ENCODE measurements at regions not wholly inside any gene's neighbourhood (a gene's known extent, or its start where the extent isn't known, plus 50 kb on each side); places are given as distances from the start of the nearest gene placed in this dataset.

GRCh38 chr6:90722648-90723047 lies 135.8 kb upstream of the MAP3K7 start:
- no peak for DNase-seq

- DNase-seq: no peak
Measured at GRCh38 chr6:90720404-90720803, 133.5 kb upstream of the MAP3K7 start.

DNA sequence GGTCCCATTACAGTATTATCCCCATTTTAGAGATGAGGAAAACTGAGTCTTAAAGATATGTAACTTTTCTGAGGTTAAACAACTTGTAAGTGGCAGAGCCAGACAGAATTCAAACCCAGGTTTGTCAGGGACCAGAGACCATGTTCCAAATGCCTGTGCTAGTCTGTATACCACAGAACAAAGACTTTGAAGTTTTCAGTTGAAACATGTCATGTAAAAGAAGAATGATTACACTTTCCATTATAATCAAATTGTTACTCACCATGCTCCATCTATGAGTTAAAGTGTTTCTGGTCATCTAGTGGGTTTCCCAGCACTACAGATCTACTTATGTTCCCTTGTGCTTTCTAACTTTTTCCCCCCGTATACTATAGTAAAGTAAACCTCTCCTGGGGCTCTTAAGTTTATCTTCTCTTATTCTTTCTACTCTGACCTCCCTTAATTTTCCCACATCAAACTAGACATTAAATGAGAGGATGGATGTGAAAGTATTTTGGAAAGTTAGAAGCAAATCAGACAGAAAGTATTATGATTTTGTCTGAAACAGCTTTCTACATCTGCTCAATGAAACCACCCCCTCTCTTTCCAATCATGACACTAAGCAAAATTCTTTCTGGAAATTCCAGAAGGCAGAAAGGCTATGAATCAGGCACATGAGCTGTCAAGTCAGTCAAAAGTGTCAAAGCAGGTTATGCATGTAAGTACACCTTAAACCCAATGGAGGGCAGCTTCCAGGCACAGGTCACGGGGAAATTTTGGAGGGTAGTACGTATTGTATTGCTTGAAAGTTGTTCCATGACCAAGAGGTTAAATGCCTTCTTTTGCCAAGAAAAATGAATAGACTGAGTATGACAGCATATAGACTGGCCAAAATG lies 132.7 kb upstream of the MAP3K7 start:
- DNase-seq: no peak

- DNase-seq: no peak
Measured at GRCh38 chr6:90716376-90716775, 129.5 kb upstream of the MAP3K7 start.

GRCh38 chr6:90715093-90715655 lies 128.3 kb upstream of the MAP3K7 start:
- DNase-seq: no peak

DNA sequence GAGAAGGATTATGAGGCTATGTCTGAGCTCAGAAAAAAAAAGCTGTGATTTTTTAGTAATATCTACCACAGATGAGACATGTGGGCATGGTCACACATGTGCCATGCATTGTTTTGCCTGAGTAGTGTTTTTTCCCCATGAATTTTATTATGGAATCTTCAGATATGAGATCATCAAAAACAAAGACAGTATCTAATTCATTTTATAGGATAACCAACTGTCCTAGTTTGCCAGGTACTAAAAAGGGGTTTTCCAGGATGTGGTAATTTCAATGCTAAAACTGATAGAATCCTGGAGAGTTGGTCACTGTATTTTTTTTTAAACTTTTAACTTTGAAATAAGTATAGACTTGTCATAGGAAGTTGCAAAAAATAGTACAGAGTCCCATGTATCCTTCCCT lies 127.4 kb upstream of the MAP3K7 start:
- DNase-seq: no peak

- no peak for DNase-seq
Measured at GRCh38 chr6:90712114-90712513, 125.2 kb upstream of the MAP3K7 start.

DNA sequence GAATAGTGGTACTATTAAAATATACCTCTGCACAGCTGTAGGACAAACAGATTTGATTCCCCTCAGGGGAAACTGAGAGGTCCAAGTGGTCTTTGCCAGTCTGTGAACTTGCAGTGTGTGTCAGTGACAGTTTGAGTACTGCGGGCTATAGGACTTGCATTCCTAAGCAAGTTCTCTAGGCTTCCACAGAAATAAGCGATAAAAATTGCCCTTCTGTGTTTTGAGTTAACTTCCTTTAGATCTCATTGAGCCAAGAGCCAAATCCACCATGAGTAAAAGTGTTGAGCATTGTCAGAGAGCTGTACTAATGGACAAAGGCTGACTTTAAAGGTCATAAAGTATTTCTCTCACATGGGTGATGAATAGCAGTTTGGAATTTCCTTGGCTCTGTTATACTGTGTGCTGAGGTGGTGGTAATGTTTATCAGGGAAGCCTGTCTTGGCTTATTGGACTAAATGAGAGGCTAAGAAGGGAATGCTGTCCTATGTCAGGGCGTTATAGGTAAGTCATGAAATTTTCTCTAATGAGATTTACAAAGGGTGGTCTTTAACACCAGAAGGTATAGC lies 122.6 kb upstream of the MAP3K7 start:
- DNase-seq: no peak

GRCh38 chr6:90708206-90708737 lies 121.4 kb upstream of the MAP3K7 start:
- no peak for DNase-seq

GRCh38 chr6:90707246-90707645 lies 120.4 kb upstream of the MAP3K7 start:
- DNase-seq: no peak

- no peak for DNase-seq
Measured at GRCh38 chr6:90703336-90703735, 116.5 kb upstream of the MAP3K7 start.

GRCh38 chr6:90701926-90702325 lies 115.1 kb upstream of the MAP3K7 start:
- DNase-seq: no peak

- peak; percentile 8 to 32 for DNase-seq
Measured at GRCh38 chr6:90701146-90701781, 114.4 kb upstream of the MAP3K7 start.

- DNase-seq: no peak
Measured at GRCh38 chr6:90695316-90695715, 108.4 kb upstream of the MAP3K7 start.

DNA sequence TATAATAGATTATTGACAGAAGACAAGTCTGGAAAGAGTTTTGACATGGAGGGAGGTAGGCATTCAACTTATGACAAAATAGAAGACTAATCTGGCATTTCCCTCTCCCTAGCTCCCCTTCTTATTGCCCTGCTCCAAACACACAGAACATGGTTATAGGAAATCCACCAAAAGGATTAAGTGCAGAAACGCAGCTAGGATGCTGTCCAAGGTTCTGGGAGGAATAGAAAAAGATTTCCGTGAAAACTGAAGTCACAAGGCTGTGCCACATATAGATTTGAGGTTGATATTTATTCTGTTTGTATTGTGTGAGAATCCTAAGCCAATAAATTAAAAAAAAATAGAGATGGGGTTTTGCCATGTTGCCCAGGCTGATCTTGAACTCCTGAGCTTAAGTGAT lies 107.9 kb upstream of the MAP3K7 start:
- no peak for DNase-seq

- DNase-seq: no peak
Measured at GRCh38 chr6:90691823-90692222, 105.0 kb upstream of the MAP3K7 start.

DNA sequence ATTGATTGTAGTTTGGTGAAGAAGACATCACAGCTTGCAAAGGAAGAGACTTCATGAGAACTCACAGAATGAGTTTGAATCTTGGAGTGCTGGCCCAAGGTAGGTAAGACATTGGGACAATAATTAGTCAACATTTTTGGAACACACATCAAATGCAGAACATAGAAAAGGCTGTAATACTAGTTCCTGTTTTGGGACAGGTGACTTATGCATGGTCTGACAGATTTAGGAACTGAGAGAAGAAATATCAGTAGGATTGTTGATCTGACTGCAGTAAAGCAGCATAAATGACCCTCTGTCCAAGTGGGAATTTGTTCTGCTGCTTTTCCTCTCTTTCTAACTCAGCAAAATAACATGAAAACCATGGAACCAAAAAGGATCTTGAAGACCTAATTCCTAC lies 102.3 kb upstream of the MAP3K7 start:
- DNase-seq: no peak

DNA sequence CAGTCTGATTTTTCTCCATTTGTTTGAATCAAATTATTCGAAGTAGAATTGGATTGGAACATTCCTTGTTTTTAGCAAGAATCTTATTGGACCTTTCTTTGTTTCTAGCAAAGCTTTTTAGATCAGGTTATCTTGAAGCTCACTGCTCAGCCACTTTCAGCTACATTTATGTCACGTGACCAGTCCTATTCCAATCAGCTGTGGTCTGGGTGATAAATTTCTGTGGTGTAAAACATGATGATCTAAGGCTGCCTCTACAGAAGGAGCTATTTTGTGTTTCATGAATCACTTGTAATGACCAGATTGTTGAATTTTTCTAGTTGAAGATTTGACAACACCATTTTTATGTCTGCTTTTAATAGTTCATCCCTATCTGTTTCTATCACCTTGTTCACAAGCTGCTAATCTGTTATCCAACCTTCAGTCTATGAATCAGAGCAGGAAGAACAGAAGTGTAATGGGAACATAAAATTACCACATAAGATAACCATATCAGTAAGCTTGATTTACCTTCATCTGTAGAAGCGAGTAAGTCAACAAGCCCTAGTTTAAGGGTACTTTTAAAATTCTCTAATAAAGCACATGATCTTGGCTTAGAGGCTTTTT lies 101.0 kb upstream of the MAP3K7 start:
- no peak for DNase-seq

DNA sequence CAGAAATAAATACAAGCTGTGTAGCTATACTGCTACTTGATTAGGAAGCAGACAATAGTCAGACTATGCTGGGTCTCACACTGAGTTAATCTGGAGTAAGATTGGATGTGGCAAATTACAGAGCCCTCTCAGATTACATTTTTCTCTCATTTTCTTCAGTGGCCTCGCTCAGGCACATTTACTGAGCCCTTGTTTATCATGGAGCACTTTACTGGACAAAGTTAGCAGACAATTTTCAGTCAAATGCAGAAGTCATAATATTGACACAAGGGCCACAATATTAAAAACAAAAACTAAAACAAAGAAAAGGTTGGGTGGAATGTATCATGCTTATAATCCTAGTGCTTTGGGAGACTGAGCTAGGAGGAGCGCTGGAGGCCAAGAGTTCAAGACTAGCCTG lies 95.0 kb upstream of the MAP3K7 start:
- no peak for DNase-seq

- DNase-seq: no peak
Measured at GRCh38 chr6:90678049-90678779, 91.3 kb upstream of the MAP3K7 start.

DNA sequence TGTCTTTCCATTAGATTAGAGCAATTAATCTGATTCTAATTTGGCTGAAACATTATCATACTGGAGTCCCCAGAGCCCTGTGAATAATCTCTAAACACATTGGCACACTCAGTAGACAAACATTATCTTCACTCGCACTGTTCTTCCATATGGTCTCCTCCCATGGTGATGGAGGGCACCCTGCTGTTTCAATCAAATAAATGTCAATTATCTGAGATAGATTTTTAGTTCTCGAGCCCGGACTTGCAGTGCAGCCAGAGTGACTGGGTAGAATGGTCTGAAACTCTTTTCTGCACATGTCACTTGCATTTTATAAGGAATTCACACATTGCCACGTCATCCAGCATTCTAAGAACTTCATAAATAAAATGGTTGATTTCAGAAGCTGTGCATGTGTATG lies 90.6 kb upstream of the MAP3K7 start:
- DNase-seq: peak in 1 of 2 experiments; percentile 4

- DNase-seq: no peak
Measured at GRCh38 chr6:90676516-90677300, 89.8 kb upstream of the MAP3K7 start.

All from NCI-H187 (cell line).